GM12872 (cell line): ENCODE measurements at regions not wholly inside any gene's neighbourhood (a gene's known extent, or its start where the extent isn't known, plus 50 kb on each side); places are given as distances from the start of the nearest gene placed in this dataset.

ENCODE experiments used
- CTCF ChIP-seq: IDR thresholded peaks from 3 replicates; pipeline ENCODE4 v1.5.1; 2011; ENCODE audit warnings: low read depth, mild to moderate bottlenecking, low read length, moderate library complexity; ENCODE audit not compliant: insufficient read depth

DNA sequence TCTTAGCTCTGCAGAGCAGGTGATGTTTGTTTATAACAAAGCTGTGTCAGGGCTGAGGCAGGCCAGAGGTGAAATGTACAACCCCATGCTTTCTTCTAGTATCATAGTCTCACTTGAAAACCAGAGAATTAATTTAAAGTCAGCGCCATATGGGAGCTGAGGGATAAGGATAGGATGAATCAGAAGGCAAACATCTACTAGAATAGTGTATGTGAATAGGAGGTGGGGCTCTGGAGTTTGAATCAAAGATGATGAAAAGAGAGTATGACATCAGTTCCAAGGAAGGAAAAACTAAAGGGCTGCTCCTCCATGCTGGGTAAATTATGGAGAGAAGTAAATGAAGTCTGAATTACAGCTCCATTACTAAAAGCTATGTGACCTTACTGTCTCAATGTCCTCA lies 441.5 kb downstream of the RASEF start:
- TF ChIP-seq CTCF = no peak

DNA sequence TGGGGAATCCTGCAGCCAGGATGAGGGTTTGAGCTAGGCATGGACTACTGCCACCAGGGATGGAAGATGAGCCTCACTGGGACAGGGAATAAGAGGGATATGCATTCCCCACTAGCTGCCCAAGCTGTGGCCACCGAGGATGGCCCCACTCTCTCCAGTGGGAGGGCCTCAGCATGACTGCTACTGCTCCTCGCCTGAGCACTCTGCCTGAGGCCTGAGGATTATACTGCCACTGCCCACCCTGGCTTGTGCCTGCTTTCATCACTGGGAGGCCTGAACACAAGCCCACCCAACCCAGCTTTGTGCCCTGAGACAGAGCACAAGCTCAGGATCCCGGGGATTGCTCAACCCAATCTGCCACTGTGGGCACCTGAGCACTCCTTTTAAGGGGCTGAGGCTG lies 425.6 kb downstream of the RASEF start:
- no peak for TF ChIP-seq CTCF

DNA sequence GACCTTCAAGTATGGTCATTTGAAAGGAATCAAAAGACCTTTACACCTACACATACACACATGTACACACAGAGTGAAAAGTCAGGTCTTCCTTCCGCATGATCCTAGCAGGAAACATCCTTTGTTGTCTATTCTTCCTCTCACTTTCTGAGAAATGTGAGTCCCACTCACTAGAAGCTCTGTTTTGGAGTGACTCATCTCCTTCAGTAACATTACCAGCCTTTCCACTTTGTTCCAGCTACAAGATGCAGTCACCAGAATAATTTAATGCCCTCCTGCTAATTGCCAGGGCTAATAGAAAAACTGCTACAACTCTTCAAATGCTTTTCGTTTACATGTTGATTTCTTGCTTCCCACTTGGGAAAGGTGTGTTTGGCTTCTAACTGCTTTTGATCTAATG lies 417.3 kb downstream of the RASEF start:
- TF ChIP-seq CTCF = no peak

GRCh38 chr9:82650368-82650767 lies 412.6 kb downstream of the RASEF start:
- TF ChIP-seq CTCF = no peak

DNA sequence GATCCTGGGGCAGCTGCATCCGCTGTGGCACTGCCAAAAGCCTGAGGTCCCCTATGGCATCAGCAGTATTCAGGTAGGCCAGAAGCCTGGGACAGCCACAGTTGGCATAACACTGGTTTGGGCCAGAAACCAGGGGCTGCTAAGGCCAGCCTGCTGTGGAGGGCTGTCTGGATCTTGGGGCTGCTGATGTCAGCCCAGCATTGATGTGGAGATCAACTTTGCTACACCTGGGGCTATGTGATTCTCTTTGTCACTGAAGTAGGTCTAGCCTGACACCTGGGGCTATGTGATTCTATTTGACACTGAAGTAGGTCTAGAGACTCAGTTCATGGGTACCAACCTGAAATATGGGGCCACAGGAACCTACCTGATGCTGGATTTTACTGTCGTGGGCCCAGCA lies 411.5 kb downstream of the RASEF start:
- no peak for TF ChIP-seq CTCF

DNA sequence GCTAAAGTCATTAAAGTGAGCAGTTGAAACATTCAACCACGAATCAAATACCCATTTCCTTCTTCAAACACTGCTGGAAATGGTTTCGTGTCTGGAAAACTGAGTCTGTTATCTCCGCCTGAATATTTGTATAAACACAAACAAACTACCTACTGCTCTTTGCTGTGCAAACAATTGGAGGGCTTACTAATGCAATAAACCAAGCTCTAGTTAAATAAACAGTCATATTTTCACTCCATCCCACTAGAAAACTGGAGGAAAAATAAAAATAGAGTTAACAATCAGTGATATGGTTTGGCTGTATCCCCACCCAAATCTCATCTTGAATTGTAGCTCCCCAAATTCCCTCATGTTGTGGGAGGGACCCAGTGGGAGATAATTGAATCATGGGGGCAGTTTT lies 397.6 kb downstream of the RASEF start:
- no peak for TF ChIP-seq CTCF

- TF ChIP-seq CTCF = no peak
Measured at GRCh38 chr9:82668689-82669199, 394.2 kb downstream of the RASEF start.

- no peak for TF ChIP-seq CTCF
Measured at GRCh38 chr9:82670000-82670399, 392.9 kb downstream of the RASEF start.
